ENCODE measurements at regions not wholly inside any gene's neighbourhood (a gene's known extent, or its start where the extent isn't known, plus 50 kb on each side); places are given as distances from the start of the nearest gene placed in this dataset.
"Not testable (repeated sequence)": the region's sequence is repeated elsewhere in the genome, so short reads cannot be mapped to it uniquely, and the experiment has no call there.

GRCh38 chr4:72857787-72858186 is 211.7 kb downstream of the COX18 start:
- POLR2A ChIA-PET: no interaction called here

GRCh38 chr4:72857216-72857615 is 212.3 kb downstream of the COX18 start:
- H3K27ac Mint-ChIP-seq: no peak overlapping the region
- POLR2A ChIA-PET: no interaction called here
- H3K36me3 Mint-ChIP-seq: no peaks in the 10 kb centered on the region

More at GRCh38 chr4:72857787-72858186, 211.7 kb downstream of the COX18 start:
- CTCF ChIA-PET: no interaction called here
- H3K4me3 Mint-ChIP-seq: no peak overlapping the region
- H3K27ac Mint-ChIP-seq: no peak overlapping the region
- no peaks in the 10 kb centered on the region for H3K36me3 Mint-ChIP-seq
- no peaks in the 10 kb centered on the region for H3K9me3 Mint-ChIP-seq
- H3K4me1 Mint-ChIP-seq (ENCODE audit: low read depth): no peaks in the 10 kb centered on the region
- DNase-seq: no peak
- peaks cover 2% of the 10 kb centered on the region for H3K27me3 Mint-ChIP-seq
- intact Hi-C loops (cut with micrococcal nuclease): no loop called here

GRCh38 chr4:72846280-72847111 is 223.0 kb downstream of the COX18 start:
- Mint-ChIP-seq H3K4me3 (no peak overlapping the region), H3K36me3 (no peaks in the 10 kb centered on the region), H3K9me3 (no peaks in the 10 kb centered on the region), H3K27me3 (peaks cover 2% of the 10 kb centered on the region), H3K4me1 (ENCODE audit: low read depth) (no peaks in the 10 kb centered on the region), H3K27ac (no peak overlapping the region)
- POLR2A ChIA-PET: no interaction called here
- CTCF ChIA-PET: no interaction called here
- DNase-seq: no peak
- intact Hi-C loops (cut with micrococcal nuclease): no loop called here

More at GRCh38 chr4:72857216-72857615, 212.3 kb downstream of the COX18 start:
- intact Hi-C loops (cut with micrococcal nuclease): no loop called here
- CTCF ChIA-PET: no interaction called here
- Mint-ChIP-seq H3K27me3 (peaks cover 2% of the 10 kb centered on the region), H3K4me3 (no peak overlapping the region), H3K4me1 (ENCODE audit: low read depth) (no peaks in the 10 kb centered on the region), H3K9me3 (no peaks in the 10 kb centered on the region)
- DNase-seq: no peak

- H3K27ac Mint-ChIP-seq: no peak overlapping the region
- no peak for DNase-seq
- intact Hi-C loops (cut with micrococcal nuclease): no loop called here
- H3K4me3 Mint-ChIP-seq: no peak overlapping the region
- ChIA-PET CTCF (no interaction called here), POLR2A (no interaction called here)
- H3K9me3 Mint-ChIP-seq: no peaks in the 10 kb centered on the region
- H3K36me3 Mint-ChIP-seq: no peaks in the 10 kb centered on the region
- peaks cover 2% of the 10 kb centered on the region for H3K27me3 Mint-ChIP-seq
- no peaks in the 10 kb centered on the region for H3K4me1 Mint-ChIP-seq (ENCODE audit: low read depth)
These were observed 226.1 kb downstream of the COX18 start for GRCh38 chr4:72843466-72843865.

- Mint-ChIP-seq H3K9me3 (peaks cover under 1% of the 10 kb centered on the region), H3K36me3 (no peaks in the 10 kb centered on the region), H3K27me3 (peaks cover under 1% of the 10 kb centered on the region), H3K4me3 (no peak overlapping the region), H3K27ac (no peak overlapping the region), H3K4me1 (ENCODE audit: low read depth) (no peaks in the 10 kb centered on the region)
- no peak for DNase-seq
- ChIA-PET POLR2A (no interaction called here), CTCF (interaction anchor here (0.6 kb wide), 1 partner anchor 1724 kb away, joined by 3 read pairs; no protein-coding TSS in a partner anchor)
- intact Hi-C loops (cut with micrococcal nuclease): no loop called here
These were observed 227.2 kb downstream of the COX18 start for GRCh38 chr4:72842323-72842722.

GRCh38 chr4:72840166-72840565 is 229.3 kb downstream of the COX18 start:
- DNase-seq; H3K36me3 Mint-ChIP-seq; POLR2A ChIA-PET; intact Hi-C loops (cut with micrococcal nuclease); H3K27ac Mint-ChIP-seq; H3K4me1 Mint-ChIP-seq (ENCODE audit: low read depth); H3K4me3 Mint-ChIP-seq; CTCF ChIA-PET; H3K27me3 Mint-ChIP-seq: not testable (repeated sequence)
- peaks cover 14% of the 10 kb centered on the region for H3K9me3 Mint-ChIP-seq

GRCh38 chr4:72828864-72829263 is 240.7 kb downstream of the COX18 start:
- no peak overlapping the region for H3K4me3 Mint-ChIP-seq
- ChIA-PET POLR2A (no interaction called here), CTCF (no interaction called here)
- H3K9me3 Mint-ChIP-seq: peaks cover 10% of the 10 kb centered on the region
- H3K27ac Mint-ChIP-seq: no peak overlapping the region
- no peaks in the 10 kb centered on the region for H3K27me3 Mint-ChIP-seq
- no peaks in the 10 kb centered on the region for H3K36me3 Mint-ChIP-seq
- intact Hi-C loops (cut with micrococcal nuclease): no loop called here
- DNase-seq: no peak
- no peaks in the 10 kb centered on the region for H3K4me1 Mint-ChIP-seq (ENCODE audit: low read depth)

GRCh38 chr4:72827968-72828367 is 241.5 kb downstream of the COX18 start:
- ChIA-PET CTCF (no interaction called here), POLR2A (no interaction called here)
- Mint-ChIP-seq H3K27ac (no peak overlapping the region), H3K36me3 (no peaks in the 10 kb centered on the region), H3K4me3 (no peak overlapping the region), H3K9me3 (peaks cover 8% of the 10 kb centered on the region), H3K4me1 (ENCODE audit: low read depth) (no peaks in the 10 kb centered on the region), H3K27me3 (no peaks in the 10 kb centered on the region)
- DNase-seq: no peak
- intact Hi-C loops (cut with micrococcal nuclease): no loop called here

- Mint-ChIP-seq H3K36me3 (no peaks in the 10 kb centered on the region), H3K9me3 (no peaks in the 10 kb centered on the region), H3K4me3 (no peak overlapping the region), H3K27me3 (peaks cover 1% of the 10 kb centered on the region), H3K27ac (no peak overlapping the region), H3K4me1 (ENCODE audit: low read depth) (no peaks in the 10 kb centered on the region)
- no peak for DNase-seq
- intact Hi-C loops (cut with micrococcal nuclease): no loop called here
- CTCF ChIA-PET: no interaction called here
- POLR2A ChIA-PET: no interaction called here
These were observed 249.4 kb downstream of the COX18 start for GRCh38 chr4:72820107-72820506.

GRCh38 chr4:72817012-72817411 is 248.0 kb upstream of the ADAMTS3 start:
- CTCF ChIA-PET: no interaction called here
- H3K4me1 Mint-ChIP-seq (ENCODE audit: low read depth): no peaks in the 10 kb centered on the region
- H3K4me3 Mint-ChIP-seq: no peak overlapping the region
- no peak overlapping the region for H3K27ac Mint-ChIP-seq
- no peak for DNase-seq
- intact Hi-C loops (cut with micrococcal nuclease): no loop called here
- POLR2A ChIA-PET: no interaction called here
- no peaks in the 10 kb centered on the region for H3K36me3 Mint-ChIP-seq
- no peaks in the 10 kb centered on the region for H3K9me3 Mint-ChIP-seq
- H3K27me3 Mint-ChIP-seq: peaks cover 1% of the 10 kb centered on the region

GRCh38 chr4:72814241-72814640 is 245.2 kb upstream of the ADAMTS3 start:
- Mint-ChIP-seq H3K27me3 (no peaks in the 10 kb centered on the region), H3K4me1 (ENCODE audit: low read depth) (no peaks in the 10 kb centered on the region), H3K27ac (no peak overlapping the region), H3K36me3 (no peaks in the 10 kb centered on the region), H3K9me3 (no peaks in the 10 kb centered on the region), H3K4me3 (no peak overlapping the region)
- ChIA-PET CTCF (no interaction called here), POLR2A (no interaction called here)
- no peak for DNase-seq
- intact Hi-C loops (cut with micrococcal nuclease): no loop called here

GRCh38 chr4:72809208-72809607 is 240.2 kb upstream of the ADAMTS3 start:
- CTCF ChIA-PET: no interaction called here
- intact Hi-C loops (cut with micrococcal nuclease): no loop called here
- no peak for DNase-seq
- POLR2A ChIA-PET: no interaction called here
- Mint-ChIP-seq H3K36me3 (no peaks in the 10 kb centered on the region), H3K9me3 (no peaks in the 10 kb centered on the region), H3K4me3 (no peak overlapping the region), H3K4me1 (ENCODE audit: low read depth) (no peaks in the 10 kb centered on the region), H3K27ac (no peak overlapping the region), H3K27me3 (no peaks in the 10 kb centered on the region)

GRCh38 chr4:72805284-72805683 is 236.3 kb upstream of the ADAMTS3 start:
- DNase-seq: no peak

More at GRCh38 chr4:72805284-72805683, 236.3 kb upstream of the ADAMTS3 start:
- no peak overlapping the region for H3K27ac Mint-ChIP-seq
- no peaks in the 10 kb centered on the region for H3K36me3 Mint-ChIP-seq
- ChIA-PET CTCF (no interaction called here), POLR2A (no interaction called here)
- H3K9me3 Mint-ChIP-seq: no peaks in the 10 kb centered on the region
- intact Hi-C loops (cut with micrococcal nuclease): no loop called here
- no peak overlapping the region for H3K4me3 Mint-ChIP-seq
- H3K27me3 Mint-ChIP-seq: no peaks in the 10 kb centered on the region
- H3K4me1 Mint-ChIP-seq (ENCODE audit: low read depth): no peaks in the 10 kb centered on the region

Data from activated CD4-positive, alpha-beta memory T cell treated with anti-CD3 and anti-CD28 coated beads for 36 hours (primary cell).